ENCODE measurements at regions not wholly inside any gene's neighbourhood (a gene's known extent, or its start where the extent isn't known, plus 50 kb on each side); places are given as distances from the start of the nearest gene placed in this dataset.

DNA sequence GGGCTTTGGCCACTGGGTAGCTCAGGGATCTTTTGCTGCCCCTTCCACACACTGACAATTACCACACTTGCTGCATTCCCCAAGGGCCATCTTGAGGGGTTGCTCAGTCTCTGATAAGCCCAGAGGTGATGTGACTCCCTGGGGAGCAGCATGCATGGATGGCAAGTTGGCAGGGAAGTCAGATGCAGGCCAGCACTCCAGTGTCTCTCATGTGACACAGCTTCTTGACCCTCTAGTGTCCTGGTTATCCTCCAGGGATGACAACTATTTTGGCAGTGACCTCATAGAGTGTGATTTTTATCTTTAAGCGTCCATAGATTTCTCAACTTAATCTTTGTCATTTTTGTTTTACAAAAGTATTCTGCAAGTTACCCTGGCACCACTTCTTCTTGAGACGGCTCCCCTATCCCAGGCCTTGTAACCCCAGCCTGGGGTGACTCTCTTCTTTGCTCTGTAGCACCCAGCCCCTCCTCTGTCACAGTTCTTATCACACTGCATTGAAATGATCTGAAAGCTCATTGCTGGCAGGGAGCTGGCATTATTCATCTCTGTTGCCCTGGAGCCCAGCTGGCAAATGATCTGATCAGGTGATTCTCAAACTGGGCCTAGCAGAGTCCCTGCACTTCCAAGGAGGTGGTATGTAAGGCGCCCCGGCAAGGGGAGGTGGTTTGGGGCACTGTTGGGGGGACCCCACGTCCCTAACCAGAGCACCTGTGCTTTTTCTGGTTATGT lies 72.6 kb downstream of the TENT5C start:
- DNase-seq, result no peak

DNA sequence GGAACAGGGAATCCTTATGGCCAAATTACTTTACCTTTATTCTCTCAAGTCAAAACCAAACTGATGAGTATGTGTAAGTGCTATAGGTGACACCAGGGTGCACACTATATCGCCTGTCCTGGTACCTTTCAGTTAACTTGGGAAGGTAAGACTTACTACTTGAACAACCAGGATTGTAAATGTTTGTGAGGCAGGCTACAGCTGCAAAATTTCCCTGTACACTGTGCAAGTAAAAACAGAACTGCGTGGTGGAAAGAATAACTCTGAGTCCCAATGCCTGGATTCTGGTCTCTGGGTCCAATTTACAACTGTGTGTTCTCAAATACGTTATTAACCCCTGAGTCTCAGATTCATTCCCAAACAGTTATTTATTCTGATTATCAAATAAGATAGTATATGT lies 73.5 kb downstream of the TENT5C start:
- no peak for DNase-seq

DNA sequence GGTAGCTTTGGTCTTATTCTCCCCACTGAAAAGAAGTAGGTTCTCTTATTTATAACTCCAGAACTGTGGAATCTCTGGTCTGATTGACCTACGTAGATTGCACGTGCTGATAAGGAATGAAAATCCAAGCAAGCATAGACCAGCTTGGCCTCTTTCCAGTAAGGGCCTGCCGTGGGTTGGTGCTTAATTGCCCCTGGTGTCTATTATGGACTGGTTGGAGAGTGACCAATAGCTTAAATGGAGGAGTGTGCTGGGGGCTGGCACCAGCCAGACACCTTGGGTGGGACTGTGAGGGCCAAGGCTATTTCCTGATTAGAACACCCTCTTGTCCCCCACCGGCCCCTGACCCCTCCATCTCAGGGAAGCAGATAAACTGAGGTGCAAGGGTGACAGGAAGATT lies 74.0 kb downstream of the TENT5C start:
- DNase-seq, result no peak

DNA sequence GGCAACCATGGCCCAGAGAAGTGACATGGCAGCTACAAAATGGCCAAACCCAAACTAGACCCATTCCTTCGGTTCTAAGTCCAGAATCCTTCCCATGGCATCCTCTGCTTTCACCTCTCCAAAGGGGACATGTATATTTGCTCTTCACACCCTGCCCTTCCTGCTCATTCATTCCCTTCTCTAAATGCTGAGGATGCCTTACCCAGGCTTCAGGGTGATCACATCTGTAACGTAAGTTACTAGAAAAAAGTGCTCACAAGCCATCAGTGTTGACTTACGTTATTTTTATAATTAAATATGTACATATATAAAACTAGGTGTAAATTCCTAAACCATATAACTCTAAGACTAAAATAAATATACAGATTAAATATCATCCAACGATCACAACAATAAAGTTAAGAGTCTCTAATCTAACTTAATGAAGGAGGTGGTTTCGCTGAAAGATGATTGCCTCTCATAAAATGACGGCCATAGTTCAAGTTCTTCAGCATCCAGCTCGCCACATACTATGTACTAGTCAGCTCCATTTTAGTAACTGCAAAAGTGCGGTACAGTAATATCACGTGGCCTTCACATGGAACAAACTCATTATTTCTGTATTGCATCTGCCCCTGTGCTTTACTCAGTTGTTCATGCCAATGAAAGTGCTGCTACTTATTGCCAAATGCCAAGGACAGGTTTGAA lies 74.6 kb downstream of the TENT5C start:
- DNase-seq, result no peak

DNA sequence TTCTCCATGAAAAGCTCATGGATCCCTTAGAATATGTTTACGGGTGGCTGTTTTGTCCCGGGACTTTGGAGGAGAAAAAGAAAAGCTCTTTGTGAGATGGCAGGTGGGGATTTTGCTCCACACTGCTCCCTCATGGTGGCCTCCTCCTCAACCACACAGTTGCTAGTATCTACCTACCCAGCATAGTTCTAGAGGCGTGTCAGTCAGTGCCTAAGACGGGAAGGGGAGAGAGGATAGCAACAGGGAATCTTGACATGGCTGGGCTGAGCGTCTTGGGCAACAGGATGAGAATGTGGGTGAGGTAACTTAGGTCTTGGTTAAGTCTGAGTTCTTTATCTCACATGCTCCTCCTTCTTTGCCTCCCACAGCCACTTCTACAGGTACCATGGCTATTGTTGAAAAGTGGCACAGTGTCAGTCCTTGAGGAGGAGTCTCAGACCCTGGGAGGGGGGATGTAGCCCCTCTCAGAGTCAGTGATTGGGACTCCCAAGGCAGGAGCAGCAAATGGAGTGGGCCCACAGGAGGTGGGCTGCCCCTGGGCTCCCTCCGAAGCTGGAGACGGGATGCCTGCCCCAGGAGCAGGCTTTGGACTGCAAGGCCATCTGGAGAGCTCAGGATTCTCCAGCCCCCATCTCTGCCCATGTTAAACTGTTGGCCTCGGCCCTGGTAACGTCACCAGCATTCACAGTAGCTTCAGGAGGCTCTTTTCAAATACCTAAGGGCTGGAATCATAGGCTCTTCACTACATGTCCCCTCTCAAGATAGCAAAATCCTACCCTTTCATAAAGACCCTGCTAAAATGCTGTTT lies 75.4 kb downstream of the TENT5C start:
- DNase-seq, result no peak

DNA sequence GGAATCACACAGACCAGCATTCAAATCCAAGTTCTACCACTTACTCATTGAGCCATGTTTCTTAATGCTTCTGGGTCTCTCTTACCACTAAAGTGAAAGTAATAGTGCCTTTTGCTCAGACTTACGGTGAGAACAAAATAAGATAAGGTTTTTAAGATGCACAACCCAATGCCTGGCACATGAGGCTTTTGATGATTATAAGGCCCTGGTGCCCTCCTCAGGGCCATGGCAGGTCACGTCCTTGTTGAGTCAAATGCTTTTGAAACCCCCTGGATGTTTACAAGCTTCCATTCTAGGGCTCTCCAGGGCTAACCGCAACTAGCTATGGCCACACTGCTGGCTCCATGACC lies 76.0 kb downstream of the TENT5C start:
- DNase-seq, result no peak

DNA sequence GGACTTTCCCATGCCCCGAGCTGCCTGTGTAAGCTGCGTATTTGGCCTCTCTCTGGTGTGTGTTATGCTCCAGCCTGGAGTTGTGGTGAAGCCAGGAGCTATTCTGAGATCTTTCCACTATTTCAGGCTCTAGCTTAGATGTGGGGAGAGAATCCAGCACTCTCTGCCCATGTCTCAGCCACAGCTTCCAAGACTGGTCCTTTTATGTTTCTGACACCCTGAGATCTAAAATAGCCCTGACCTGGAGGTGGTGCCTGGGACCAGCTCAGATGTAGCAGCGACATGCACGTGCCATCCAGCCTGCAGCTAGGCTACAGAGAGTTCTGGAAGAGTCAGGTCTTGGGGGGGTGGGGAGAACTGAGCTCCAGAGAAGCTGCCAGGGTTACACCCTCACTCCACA lies 76.5 kb downstream of the TENT5C start:
- no peak for DNase-seq

DNA sequence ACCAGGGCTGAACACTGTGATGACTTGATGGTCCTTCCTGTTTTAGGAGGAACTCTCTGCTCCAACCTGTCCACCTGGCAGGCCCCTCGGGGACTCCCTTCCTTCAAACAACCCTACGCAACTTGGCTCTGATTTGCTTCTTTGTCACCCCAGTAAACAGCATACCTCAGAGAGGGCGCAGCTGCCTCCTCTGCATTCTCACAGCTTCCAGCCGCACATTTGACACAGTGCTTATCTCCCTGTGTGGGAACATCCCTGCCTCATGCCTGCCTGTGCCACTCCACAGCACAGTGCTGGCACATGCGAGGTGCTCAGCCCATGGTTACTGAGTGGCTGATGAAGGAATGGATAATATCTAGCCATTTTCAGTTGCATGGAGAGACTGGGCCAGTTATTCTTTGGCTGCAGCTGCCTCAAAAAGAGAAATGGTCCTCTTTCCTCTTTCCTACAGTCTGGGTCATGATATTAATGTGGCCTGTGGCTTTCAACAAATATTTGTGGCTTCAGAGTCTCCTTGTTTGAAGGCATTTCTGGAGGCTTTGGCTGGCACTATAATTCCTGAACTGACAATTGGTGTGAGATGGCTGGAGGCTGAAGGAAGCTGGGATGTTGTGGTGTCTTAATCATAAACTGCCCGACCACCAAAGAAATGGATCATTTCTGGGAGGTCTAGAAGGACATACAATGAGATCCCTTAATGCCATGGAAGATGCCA lies 77.9 kb downstream of the TENT5C start:
- no peak for DNase-seq

DNA sequence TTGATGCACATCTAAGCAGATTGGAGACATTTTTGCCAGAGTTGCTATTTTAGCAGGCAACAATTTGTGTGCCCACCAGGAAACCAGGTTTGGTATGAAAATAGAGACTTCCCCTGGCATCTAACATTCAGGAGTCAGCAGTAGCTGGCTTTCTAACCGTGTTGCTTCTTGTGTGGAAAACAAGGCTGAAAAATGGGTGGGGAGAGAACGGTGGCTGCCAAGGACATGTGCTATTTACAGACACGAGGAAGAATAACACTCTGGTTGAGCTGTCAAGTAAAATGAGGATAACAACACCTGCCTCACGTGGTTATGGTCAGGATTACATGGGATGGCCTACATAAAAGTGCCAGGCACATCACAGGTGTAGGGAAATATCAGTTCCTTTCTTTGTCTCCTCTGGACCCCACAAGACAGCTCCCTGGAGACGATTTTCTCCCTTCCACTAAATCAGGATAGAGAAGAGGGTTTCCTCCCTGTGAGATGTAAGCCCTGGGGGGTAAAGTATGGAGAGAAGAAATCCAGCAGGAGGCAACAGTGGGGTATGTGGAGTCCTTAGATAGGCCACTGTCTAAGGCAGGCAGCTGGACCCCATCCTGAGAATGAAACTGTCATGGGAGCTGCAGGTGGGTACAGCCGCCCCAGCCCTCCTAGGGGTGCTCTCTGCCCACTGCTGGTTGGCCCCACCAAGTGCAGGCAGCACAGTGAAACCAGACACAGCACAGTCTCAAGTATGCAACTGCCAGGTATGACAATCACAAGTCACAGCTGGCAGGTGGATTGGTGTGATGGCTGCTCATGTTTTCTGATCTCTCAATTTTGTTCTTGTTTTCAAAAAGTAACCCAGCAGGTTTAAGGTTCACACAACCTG lies 80.3 kb downstream of the TENT5C start:
- DNase-seq, result no peak

DNA sequence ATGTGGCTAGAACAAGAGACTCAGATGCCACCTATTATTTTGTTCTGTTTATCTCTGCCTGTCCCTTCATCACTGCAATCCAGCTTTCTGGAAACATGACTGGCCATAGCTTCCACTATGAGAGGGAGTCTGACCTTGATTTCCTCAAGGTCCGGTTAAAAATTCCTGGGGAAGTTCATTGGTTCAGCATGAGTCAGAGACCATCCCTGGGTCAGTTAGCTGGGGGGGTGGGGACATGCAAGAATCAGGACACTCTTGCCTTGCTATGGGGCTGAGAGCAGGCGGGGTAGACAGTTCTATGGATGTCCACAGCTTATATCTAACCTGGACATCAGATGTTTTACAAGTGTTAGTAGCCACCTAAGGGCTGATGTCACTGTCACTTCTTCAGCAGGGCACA lies 81.1 kb downstream of the TENT5C start:
- no peak for DNase-seq

DNA sequence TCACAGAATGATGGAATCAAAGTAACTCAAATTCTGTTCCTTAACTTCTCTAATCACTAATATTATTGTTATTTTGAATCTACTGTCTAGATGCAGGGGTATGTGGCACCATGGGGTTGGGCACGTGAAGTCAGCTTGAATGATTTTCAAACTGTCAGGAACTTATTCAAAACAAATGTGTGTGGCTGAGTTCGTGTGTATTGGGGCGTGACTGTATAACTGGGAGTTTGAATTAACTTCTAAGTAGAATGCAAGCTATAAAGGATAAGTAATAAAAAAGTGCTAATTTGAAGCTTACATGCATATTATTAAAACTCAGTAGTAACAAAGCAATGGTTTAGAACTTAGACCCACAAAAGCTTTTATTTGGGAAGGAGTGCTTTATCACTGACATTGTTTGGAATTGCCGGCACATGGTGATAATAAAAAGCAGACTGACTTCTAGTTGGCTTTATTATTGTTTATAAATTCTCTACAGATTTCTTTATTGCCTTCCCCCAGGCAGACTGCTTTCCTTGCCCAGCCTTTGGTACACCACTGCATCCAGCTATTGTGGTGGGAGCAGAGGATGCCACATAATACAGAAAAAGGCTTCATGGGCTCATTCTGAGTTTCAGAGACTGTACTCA lies 84.3 kb downstream of the TENT5C start:
- no peak for DNase-seq

DNA sequence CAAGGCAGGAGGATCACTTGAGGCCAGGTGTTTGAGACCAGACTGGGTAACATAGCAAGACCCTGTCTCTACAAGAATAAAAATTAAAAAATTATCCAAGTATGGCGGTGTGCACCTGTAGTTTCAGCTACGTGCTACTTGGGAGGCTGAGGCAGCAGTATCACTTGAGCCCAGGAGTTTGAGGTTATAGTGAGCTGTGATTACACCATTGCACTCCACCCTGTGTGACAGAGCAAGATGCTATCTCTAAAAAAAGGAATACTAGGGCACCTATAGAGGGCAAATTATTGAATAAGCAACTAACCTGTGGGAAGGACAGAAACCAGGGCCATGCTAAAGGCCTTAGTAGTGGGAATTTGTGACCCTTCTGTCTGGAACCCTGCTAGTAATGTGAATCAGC lies 86.1 kb downstream of the TENT5C start:
- DNase-seq, result no peak

DNA sequence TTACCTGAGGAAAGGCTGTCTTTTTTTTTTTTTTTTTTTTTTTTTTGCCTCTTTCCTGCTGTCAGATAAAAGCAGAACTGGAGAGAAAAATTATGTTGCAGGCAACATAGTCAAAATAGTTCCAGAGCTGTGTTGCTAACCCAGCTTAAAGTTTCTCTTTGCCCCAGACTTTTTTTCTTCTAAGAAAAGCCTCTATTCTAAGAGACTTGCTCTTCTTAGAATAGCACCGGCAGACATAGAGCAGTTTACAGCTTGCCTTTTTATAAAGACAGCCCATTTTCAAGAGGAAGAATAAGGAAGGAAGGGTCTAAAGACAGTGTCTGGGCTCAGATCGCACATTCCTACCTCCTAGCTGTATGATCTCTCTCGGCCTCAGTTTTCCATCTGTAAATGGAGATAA lies 88.7 kb downstream of the TENT5C start:
- no peak for DNase-seq

DNA sequence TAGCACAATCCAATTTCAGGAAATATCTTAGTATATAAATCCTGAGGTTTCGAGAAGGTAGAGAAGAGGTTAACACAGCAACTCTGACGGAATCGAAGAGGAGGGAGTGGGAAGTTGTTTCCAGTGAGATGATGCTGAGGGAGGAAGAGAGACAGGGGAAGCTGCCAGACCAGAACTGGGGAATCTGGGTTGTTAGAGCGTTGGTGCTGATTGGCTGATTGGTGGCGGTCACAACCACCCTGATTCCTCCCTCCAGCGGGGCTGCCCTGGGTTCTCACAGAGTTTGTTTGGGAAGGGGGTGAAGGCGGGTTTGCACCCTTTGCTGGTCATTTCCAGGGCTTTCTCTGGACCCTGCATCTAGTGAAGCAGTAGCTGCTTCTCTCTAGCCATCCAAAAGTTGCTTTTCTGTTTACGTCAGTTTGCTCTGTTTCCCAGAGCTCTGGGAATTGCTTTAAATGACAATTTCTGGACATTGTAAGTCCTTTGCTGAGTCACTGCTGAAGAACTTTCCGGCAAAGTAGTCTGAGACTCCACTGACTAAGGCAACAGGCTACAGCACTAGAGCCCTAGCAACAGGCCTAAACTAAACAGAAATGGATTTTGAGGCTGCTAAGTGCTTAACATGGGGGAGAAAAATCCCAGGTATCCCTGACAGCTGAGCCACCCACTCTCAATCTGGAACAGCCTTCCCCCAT lies 90.1 kb downstream of the TENT5C start:
- DNase-seq, result no peak

DNA sequence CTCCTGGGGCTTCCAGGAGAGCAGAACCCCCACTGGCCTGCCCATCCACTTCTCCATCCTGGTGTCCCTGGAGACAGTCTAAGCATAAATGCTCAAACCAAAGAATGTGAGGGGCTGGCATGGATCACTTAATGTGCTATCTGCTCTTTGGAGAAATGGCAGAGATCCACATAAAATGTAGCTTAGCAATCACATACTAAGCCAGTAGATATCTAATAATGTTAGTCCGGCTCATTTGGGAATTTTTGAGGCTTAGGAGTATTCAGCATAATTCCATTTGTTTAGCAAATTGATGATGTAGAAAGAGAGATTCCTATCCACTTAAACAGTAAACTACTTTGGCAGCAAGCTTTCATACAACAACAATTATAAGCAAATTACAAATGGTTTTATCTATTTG lies 90.7 kb downstream of the TENT5C start:
- no peak for DNase-seq

DNA sequence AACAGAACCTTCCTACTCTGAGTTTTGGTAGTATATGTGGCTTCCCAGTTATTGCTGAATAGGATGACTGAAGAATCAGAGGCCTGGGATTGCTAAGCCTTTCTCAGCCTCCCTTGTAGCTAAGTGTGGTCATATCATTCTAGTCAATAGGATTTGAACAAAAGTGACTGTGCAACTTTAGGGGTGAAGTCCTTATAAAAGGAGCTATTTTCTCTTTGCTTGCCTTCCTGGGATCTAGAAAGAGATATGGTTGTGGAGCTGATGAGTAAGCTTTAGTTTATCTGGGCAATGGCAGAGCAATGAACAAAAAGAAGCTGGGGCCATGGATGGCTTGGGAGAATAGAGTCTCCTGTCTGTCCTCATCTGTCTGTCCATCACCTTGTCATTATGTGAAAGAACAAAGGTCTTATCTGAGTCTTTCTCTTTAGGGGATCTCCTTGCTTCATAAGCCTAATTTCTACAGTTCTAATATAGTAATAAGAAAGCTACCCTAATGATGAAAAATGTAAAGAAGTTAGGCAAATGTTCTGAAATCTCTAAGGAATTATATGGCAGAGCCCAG lies 91.5 kb downstream of the TENT5C start:
- DNase-seq, result no peak

DNA sequence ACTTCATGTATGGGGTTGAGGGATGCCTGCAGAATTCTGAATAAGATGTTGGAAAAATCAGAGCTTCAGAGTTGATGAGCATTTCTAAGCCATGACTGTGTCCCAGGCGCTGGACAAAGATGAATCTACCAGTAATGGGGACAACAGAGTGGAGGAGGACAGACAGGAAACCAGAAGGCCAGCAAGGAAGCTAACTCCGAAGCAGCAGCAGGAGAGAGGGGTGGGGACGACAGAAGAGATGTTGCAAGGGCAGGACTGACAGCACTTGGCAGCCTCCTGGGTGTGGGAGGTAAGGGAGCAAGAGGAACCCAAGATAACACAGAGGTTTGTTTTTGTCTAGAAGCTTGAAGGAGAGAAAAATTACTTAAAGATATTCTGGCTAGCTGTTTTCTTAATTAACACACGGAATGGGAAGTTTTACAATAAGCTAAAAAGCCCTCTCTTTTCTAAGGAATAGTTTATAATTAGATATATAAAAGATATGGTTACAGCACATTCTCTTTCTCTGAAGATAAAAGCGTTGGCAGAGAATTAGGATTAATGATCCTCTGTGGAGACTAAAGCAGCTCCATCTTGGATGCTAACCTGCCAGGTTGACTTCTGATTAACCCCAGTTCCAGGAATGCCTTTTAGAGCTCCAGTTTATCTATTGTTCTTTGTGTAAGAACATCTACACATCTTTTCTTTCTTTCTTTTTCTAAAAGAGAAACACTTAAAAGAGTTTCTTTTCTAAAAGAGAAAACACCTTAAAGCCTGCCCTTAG lies 92.7 kb downstream of the TENT5C start:
- no peak for DNase-seq

DNA sequence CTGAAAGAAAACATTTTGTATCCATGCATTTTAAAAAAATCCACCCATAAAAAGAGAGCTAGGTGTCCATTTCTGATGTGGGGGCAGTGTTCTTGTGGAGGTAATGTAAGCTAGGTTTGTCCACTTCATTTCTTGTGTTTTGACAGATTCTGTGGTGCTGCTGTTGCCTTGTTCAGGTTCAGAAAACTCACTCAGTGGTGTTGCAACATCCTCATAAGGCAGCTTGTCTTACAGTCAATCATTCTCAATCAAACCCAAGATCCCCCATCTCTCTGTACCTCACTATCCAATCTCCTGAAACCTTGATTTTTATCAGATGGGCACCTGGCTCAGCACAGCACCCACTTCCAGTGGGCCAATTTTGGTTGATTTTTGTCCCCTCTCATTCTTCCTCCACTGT lies 94.1 kb downstream of the TENT5C start:
- no peak for DNase-seq

DNA sequence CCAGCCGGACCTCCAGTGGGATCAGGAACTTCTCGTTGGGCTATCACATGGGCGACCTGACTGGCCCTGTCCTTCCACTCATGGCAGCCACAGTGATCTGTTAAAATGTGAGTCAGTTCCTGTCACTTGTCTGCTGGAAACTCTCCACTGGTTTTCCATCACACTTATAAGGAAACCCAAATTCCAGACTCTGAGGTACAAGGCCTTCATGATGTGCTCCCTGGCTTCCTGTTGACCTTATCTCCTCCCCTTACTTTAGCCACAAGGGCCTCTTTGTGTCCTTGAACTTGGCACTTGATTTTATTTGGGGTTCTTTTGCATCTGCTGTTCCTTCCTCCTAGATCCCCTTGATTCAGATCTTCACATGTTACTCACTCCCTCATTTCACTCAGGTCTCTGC lies 96.8 kb downstream of the TENT5C start:
- no peak for DNase-seq

DNA sequence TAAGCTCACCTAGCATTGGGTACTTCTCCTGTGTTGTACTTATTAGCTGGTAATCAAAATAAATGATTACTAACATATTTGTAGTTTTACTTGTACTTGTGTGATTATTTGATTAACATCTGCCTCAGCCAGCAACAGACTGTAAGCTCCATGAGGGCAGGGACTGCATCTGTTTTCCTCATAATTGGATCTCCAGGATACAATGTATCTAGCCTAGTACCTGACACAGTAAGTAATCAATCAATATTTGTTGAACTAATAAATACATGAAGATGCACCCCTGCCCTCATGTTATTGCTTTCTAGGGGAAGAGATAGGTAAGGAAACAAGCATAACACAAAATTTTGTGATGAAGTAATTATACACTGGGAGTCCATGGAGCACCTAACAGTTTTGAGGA lies 101.5 kb downstream of the TENT5C start:
- DNase-seq, result no peak

Data from Kasumi-1 (cell line).